ENCODE measurements at regions not wholly inside any gene's neighbourhood (a gene's known extent, or its start where the extent isn't known, plus 50 kb on each side); places are given as distances from the start of the nearest gene placed in this dataset.

DNA sequence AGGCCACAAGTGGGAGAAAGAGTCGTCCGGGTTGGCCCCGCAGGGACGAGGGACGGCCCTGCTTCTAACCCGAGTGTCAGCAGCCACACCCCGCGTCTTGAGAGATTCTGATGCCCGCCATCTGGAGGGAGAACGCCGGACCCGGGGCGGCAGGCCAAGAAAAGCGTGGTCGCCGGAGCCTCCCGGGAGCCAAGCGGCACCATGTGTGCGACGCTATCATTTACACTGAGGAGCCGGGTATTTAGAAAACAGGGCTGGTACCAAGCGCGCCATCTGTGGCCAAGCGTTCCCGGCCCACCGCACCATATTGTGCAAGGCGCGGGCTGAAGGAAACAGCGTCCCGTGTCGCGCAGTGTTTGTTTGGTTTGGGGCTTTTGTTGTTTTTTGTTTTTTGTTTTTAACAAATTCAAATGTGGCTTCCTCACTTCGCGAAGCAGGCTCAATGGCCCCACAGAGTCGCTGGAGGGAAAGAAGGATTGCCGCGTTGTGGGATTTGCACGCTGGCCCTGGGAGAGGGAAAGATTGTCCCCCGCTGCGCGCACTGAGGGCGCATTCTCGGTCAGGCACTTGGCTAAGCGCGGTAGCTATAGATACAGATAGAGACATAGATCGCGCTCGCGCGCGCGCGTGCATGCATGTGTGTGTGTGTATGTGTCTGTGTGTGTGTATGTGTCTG is 153.8 kb downstream of the BCL11B start:
- H3K9ac ChIP-seq (ENCODE audit: insufficient read depth, low read depth, low read length): no peak overlapping the region
- no peak overlapping the region for H2AFZ ChIP-seq (ENCODE audit: low read length)
- no peaks in the 10 kb centered on the region for H3K4me1 ChIP-seq (ENCODE audit: insufficient read depth, low read length)
- WGBS (ENCODE audit: low lambda C conversion rate): 69% methylated on average over 32 of the region's 53 CpGs
- H4K20me1 ChIP-seq (ENCODE audit: insufficient read depth, low read length): no peaks in the 10 kb centered on the region
- CTCF ChIA-PET (ENCODE audit: low intra/inter-chr PET ratio, low total read pairs): no interaction called here
- TF ChIP-seq, protein P1, sequence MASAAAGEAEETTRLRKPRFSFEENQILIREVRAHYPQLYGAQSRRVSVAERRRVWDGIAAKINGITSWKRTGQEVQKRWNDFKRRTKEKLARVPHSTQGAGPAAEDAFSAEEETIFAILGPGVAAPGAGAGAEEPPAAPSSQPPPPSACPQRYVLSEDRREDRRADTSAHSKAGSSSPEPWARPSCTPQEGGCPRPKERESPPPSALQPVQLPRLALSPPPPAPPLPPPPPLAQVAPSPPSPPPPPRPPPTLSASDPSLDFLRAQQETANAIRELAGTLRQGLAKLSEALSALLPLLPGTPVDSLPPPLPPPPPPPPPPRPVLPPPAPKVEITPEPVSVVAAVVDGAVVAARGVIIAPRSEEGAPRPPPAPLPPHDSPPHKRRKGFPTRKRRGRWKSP (CRISPR knock-in tag; IDR thresholded peaks at IDR 0.05): no peak
- TF ChIP-seq ZFP36 (IDR thresholded peaks at IDR 0.05; ENCODE audit: borderline replicate concordance, low read depth, low read length, partially characterized antibody) (no peak), POLR2AphosphoS2 (IDR thresholded peaks at IDR 0.05; ENCODE audit: low read depth, low read length) (no peak), PRMT3 (CRISPR knock-in tag; IDR thresholded peaks at IDR 0.05; ENCODE audit: borderline replicate concordance, low read depth) (no peak), SIX1 (CRISPR knock-in tag; IDR thresholded peaks at IDR 0.05; ENCODE audit: borderline replicate concordance) (no peak), KMT2B (CRISPR knock-in tag; IDR thresholded peaks at IDR 0.05) (no peak), SNAI1 (CRISPR knock-in tag; IDR thresholded peaks at IDR 0.05; ENCODE audit: borderline replicate concordance) (no peak), NR2C2 (CRISPR knock-in tag; IDR thresholded peaks at IDR 0.05; ENCODE audit: borderline replicate concordance) (no peak), FOXO1 (CRISPR knock-in tag; IDR thresholded peaks at IDR 0.05) (no peak)
- TF ChIP-seq, protein P2, sequence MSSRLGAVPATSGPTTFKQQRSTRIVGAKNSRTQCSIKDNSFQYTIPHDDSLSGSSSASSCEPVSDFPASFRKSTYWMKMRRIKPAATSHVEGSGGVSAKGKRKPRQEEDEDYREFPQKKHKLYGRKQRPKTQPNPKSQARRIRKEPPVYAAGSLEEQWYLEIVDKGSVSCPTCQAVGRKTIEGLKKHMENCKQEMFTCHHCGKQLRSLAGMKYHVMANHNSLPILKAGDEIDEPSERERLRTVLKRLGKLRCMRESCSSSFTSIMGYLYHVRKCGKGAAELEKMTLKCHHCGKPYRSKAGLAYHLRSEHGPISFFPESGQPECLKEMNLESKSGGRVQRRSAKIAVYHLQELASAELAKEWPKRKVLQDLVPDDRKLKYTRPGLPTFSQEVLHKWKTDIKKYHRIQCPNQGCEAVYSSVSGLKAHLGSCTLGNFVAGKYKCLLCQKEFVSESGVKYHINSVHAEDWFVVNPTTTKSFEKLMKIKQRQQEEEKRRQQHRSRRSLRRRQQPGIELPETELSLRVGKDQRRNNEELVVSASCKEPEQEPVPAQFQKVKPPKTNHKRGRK (CRISPR knock-in tag; IDR thresholded peaks at IDR 0.05): no peak
- TF ChIP-seq, protein P3, sequence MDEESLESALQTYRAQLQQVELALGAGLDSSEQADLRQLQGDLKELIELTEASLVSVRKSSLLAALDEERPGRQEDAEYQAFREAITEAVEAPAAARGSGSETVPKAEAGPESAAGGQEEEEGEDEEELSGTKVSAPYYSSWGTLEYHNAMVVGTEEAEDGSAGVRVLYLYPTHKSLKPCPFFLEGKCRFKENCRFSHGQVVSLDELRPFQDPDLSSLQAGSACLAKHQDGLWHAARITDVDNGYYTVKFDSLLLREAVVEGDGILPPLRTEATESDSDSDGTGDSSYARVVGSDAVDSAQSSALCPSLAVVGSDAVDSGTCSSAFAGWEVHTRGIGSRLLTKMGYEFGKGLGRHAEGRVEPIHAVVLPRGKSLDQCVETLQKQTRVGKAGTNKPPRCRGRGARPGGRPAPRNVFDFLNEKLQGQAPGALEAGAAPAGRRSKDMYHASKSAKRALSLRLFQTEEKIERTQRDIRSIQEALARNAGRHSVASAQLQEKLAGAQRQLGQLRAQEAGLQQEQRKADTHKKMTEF (CRISPR knock-in tag; IDR thresholded peaks at IDR 0.05): no peak
- TF ChIP-seq, protein P4, sequence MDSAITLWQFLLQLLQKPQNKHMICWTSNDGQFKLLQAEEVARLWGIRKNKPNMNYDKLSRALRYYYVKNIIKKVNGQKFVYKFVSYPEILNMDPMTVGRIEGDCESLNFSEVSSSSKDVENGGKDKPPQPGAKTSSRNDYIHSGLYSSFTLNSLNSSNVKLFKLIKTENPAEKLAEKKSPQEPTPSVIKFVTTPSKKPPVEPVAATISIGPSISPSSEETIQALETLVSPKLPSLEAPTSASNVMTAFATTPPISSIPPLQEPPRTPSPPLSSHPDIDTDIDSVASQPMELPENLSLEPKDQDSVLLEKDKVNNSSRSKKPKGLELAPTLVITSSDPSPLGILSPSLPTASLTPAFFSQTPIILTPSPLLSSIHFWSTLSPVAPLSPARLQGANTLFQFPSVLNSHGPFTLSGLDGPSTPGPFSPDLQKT (CRISPR knock-in tag; IDR thresholded peaks at IDR 0.05; ENCODE audit: borderline replicate concordance): no peak
- TF ChIP-seq, protein P5, sequence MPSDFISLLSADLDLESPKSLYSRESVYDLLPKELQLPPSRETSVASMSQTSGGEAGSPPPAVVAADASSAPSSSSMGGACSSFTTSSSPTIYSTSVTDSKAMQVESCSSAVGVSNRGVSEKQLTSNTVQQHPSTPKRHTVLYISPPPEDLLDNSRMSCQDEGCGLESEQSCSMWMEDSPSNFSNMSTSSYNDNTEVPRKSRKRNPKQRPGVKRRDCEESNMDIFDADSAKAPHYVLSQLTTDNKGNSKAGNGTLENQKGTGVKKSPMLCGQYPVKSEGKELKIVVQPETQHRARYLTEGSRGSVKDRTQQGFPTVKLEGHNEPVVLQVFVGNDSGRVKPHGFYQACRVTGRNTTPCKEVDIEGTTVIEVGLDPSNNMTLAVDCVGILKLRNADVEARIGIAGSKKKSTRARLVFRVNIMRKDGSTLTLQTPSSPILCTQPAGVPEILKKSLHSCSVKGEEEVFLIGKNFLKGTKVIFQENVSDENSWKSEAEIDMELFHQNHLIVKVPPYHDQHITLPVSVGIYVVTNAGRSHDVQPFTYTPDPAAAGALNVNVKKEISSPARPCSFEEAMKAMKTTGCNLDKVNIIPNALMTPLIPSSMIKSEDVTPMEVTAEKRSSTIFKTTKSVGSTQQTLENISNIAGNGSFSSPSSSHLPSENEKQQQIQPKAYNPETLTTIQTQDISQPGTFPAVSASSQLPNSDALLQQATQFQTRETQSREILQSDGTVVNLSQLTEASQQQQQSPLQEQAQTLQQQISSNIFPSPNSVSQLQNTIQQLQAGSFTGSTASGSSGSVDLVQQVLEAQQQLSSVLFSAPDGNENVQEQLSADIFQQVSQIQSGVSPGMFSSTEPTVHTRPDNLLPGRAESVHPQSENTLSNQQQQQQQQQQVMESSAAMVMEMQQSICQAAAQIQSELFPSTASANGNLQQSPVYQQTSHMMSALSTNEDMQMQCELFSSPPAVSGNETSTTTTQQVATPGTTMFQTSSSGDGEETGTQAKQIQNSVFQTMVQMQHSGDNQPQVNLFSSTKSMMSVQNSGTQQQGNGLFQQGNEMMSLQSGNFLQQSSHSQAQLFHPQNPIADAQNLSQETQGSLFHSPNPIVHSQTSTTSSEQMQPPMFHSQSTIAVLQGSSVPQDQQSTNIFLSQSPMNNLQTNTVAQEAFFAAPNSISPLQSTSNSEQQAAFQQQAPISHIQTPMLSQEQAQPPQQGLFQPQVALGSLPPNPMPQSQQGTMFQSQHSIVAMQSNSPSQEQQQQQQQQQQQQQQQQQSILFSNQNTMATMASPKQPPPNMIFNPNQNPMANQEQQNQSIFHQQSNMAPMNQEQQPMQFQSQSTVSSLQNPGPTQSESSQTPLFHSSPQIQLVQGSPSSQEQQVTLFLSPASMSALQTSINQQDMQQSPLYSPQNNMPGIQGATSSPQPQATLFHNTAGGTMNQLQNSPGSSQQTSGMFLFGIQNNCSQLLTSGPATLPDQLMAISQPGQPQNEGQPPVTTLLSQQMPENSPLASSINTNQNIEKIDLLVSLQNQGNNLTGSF (CRISPR knock-in tag; IDR thresholded peaks at IDR 0.05): no peak
- no peaks in the 10 kb centered on the region for H3K79me2 ChIP-seq (ENCODE audit: insufficient read depth, low read length)
- no peak overlapping the region for H3K4me2 ChIP-seq (ENCODE audit: low read depth, low read length)
- FAIRE-seq (no peak), ATAC-seq (no peak), DNase-seq (ENCODE audit: low spot score) (no peak)
- POLR2A ChIA-PET: no interaction called here
- no TSS peak for BruUV-seq (replicated peaks)
- in situ Hi-C loops (cut with HindIII; ENCODE audit: extremely low pct_ligation_motif_present, low pct_unique_long_range_greater_than_20kb): no loop called here
- no peaks in the 10 kb centered on the region for H3K36me3 ChIP-seq (replicated peaks in 1 of 2; ENCODE audit: control insufficient read depth in 1 of 2, insufficient read depth in 2 of 2, low read length in 2 of 2)
- no peak overlapping the region for H3K4me3 ChIP-seq (replicated peaks in 1 of 3; ENCODE audit: insufficient read depth in 1 of 3, low read depth in 2 of 3, low read length in 3 of 3)
- H3K9me3 ChIP-seq (ENCODE audit: low read length): no peaks in the 10 kb centered on the region
- intact Hi-C loops (cut with micrococcal nuclease; ENCODE audit: unreplicated experiment): no loop called here
- H3K27me3 ChIP-seq (ENCODE audit: control insufficient read depth in 1 of 2, insufficient read depth in 2 of 2, low read length in 2 of 2): peaks cover 0 to 4% of the 10 kb centered on the region in 2 experiments; a peak in 2 of 5 replicates
- no peak overlapping the region for H3K27ac ChIP-seq (ENCODE audit: extremely low read length, insufficient read depth, low read length)

Measured in HepG2 (cell line).